ENCODE measurements at regions not wholly inside any gene's neighbourhood (a gene's known extent, or its start where the extent isn't known, plus 50 kb on each side); places are given as distances from the start of the nearest gene placed in this dataset.

DNA sequence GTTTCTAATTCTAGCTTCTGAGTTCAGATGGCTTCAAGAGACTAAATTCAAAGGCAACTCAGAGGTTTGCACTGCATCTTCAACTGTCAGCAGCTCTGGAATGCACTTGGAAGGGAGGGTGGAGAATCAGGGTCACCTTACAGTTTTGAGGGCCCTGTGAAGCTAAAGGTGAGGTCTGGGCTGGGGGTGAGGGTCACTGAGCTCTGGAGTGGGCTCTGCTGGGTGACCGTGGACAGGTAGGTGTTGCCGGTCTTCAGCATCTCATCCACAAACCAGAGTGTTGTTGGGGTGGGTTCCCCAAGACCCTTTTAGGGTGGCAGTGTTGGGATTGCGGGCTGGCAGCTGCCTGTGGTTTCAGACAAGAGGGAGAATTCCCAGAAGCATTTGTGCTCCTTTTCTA is 70.1 kb upstream of the CXCR4 start:
- TF ChIP-seq, protein P1, sequence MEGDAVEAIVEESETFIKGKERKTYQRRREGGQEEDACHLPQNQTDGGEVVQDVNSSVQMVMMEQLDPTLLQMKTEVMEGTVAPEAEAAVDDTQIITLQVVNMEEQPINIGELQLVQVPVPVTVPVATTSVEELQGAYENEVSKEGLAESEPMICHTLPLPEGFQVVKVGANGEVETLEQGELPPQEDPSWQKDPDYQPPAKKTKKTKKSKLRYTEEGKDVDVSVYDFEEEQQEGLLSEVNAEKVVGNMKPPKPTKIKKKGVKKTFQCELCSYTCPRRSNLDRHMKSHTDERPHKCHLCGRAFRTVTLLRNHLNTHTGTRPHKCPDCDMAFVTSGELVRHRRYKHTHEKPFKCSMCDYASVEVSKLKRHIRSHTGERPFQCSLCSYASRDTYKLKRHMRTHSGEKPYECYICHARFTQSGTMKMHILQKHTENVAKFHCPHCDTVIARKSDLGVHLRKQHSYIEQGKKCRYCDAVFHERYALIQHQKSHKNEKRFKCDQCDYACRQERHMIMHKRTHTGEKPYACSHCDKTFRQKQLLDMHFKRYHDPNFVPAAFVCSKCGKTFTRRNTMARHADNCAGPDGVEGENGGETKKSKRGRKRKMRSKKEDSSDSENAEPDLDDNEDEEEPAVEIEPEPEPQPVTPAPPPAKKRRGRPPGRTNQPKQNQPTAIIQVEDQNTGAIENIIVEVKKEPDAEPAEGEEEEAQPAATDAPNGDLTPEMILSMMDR (IDR thresholded peaks at IDR 0.05; ENCODE audit: borderline replicate concordance, insufficient read depth, low read depth, low read length): no peak
- H3K4me3 ChIP-seq (ENCODE audit: low read depth, low read length): no peak overlapping the region

- H3K4me3 ChIP-seq (ENCODE audit: low read depth, low read length): no peak overlapping the region
- TF ChIP-seq, protein P1 (IDR thresholded peaks at IDR 0.05; ENCODE audit: borderline replicate concordance, insufficient read depth, low read depth, low read length): no peak
Observed at GRCh38 chr2:136185981-136186776, 68.2 kb upstream of the CXCR4 start.

- TF ChIP-seq, protein P1 (IDR thresholded peaks at IDR 0.05; ENCODE audit: borderline replicate concordance, insufficient read depth, low read depth, low read length): no peak
- H3K4me3 ChIP-seq (ENCODE audit: low read depth, low read length): no peak overlapping the region
Observed at GRCh38 chr2:136183097-136183496, 65.1 kb upstream of the CXCR4 start.

- H3K4me3 ChIP-seq (ENCODE audit: low read depth, low read length): no peak overlapping the region
- TF ChIP-seq, protein P1 (IDR thresholded peaks at IDR 0.05; ENCODE audit: borderline replicate concordance, insufficient read depth, low read depth, low read length): no peak
Observed at GRCh38 chr2:136182315-136182714, 64.4 kb upstream of the CXCR4 start.

- TF ChIP-seq, protein P1 (IDR thresholded peaks at IDR 0.05; ENCODE audit: borderline replicate concordance, insufficient read depth, low read depth, low read length): no peak
- H3K4me3 ChIP-seq (ENCODE audit: low read depth, low read length): no peak overlapping the region
Observed at GRCh38 chr2:136179602-136179975, 61.6 kb upstream of the CXCR4 start.

DNA sequence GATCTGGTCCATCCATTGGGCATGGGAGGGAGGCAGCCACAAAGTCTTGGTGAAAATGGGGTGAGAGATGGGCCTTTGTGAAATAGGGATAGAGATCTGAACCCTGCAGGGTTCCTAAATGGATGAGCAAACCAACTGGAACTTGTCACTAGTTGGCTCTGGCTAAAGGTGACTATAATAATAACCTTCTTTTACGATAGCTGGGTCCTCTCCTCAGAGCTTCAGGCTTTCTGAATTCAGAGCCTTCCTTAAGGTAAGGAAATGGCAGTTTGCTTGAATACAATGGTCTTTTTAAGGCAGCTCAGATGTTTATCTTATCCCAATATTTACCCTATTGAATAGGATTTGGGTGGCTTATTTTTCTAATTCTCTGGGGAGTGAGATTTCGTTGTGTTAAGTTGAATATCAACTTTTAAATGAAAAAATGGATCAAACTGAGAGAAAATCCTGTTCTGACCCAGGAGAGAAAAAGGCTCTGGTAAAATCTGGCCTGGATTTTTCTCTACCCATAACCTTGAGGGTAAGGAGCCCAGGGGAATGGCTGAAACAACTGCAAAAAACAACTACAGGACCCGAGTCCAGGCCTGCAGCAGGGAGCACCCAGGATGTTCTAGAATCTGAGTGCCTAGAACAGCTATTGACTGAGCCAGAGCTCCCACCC is 61.1 kb upstream of the CXCR4 start:
- H3K4me3 ChIP-seq (ENCODE audit: low read depth, low read length): no peak overlapping the region
- TF ChIP-seq, protein P1 (IDR thresholded peaks at IDR 0.05; ENCODE audit: borderline replicate concordance, insufficient read depth, low read depth, low read length): no peak

DNA sequence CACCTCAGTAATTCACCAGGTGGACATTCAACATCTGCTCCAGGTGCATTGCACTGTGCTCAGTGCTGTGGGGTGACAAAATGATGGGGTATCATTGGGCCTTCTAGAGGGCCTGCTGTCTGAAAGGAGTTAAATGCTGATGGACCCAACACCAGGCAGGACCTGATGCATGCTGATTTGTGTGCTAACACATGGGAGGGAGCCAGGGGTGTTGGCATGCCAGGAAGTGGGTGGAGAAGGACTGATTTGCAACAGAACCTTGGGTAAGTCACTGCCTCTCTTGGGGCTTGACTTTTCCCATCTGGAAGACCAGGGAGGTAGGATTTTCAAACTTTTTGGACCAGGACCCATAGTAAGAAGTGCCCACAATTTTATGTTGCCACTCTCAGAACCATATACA is 57.9 kb upstream of the CXCR4 start:
- H3K4me3 ChIP-seq (ENCODE audit: low read depth, low read length): no peak overlapping the region
- TF ChIP-seq, protein P1 (IDR thresholded peaks at IDR 0.05; ENCODE audit: borderline replicate concordance, insufficient read depth, low read depth, low read length): no peak
